ENCODE measurements at regions not wholly inside any gene's neighbourhood (a gene's known extent, or its start where the extent isn't known, plus 50 kb on each side); places are given as distances from the start of the nearest gene placed in this dataset.

DNA sequence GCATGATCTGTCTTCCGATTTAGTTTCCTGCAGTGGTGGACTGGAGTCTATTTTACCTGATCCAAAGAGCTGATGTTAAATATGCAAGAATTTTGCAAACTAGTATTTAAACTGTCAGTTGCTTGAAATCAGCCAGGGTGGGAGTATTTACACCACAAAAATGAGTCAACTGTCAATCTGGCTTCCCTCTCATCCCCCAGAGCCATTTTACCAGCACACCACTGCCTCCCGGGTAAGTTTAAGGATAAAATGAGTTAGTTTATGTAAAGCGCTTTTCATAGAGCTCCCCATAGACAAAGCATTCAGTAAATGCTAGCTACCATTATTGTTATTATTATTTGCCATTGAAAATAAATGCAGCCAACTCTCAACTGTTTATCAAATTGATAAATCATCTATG is 106.3 kb upstream of the FRMD6 start:
- no peaks in the 10 kb centered on the region for H3K27me3 ChIP-seq
- intact Hi-C loops (cut with DNase I) = no loop called here
- no peak overlapping the region for H3K27ac ChIP-seq
- H3K36me3 ChIP-seq = no peaks in the 10 kb centered on the region
- H3K4me1 ChIP-seq = no peaks in the 10 kb centered on the region
- TF ChIP-seq, protein P1, sequence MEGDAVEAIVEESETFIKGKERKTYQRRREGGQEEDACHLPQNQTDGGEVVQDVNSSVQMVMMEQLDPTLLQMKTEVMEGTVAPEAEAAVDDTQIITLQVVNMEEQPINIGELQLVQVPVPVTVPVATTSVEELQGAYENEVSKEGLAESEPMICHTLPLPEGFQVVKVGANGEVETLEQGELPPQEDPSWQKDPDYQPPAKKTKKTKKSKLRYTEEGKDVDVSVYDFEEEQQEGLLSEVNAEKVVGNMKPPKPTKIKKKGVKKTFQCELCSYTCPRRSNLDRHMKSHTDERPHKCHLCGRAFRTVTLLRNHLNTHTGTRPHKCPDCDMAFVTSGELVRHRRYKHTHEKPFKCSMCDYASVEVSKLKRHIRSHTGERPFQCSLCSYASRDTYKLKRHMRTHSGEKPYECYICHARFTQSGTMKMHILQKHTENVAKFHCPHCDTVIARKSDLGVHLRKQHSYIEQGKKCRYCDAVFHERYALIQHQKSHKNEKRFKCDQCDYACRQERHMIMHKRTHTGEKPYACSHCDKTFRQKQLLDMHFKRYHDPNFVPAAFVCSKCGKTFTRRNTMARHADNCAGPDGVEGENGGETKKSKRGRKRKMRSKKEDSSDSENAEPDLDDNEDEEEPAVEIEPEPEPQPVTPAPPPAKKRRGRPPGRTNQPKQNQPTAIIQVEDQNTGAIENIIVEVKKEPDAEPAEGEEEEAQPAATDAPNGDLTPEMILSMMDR (IDR thresholded peaks at IDR 0.05) = no peak
- ATAC-seq = no peak
- no peak for DNase-seq
- no peak overlapping the region for H3K4me3 ChIP-seq
- no peaks in the 10 kb centered on the region for H3K9me3 ChIP-seq

DNA sequence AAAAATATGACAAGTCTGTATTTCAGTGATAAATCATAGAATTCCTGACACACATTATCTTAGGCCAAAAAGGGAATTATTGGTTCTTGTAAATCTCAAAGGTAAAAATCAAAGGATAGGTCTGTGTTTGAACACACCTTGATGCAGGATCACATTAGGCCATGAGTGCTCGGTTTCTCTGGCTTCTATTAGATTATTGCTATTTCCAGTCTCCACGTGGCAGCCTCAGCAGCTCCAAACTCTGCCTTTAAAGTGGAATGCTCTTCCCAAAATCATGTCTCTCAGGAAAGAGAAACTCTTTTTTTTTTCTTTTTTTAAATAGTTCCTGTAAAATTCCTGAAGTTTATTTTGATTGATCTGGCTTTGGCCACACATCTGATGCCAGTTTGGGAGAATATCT is 105.6 kb upstream of the FRMD6 start:
- H3K27me3 ChIP-seq = no peaks in the 10 kb centered on the region
- no peak for ATAC-seq
- H3K4me3 ChIP-seq = no peak overlapping the region
- H3K9me3 ChIP-seq = no peaks in the 10 kb centered on the region
- intact Hi-C loops (cut with DNase I) = no loop called here
- no peak for DNase-seq
- TF ChIP-seq, protein P1 (IDR thresholded peaks at IDR 0.05) = no peak
- no peak overlapping the region for H3K27ac ChIP-seq
- no peaks in the 10 kb centered on the region for H3K36me3 ChIP-seq
- H3K4me1 ChIP-seq = no peaks in the 10 kb centered on the region

DNA sequence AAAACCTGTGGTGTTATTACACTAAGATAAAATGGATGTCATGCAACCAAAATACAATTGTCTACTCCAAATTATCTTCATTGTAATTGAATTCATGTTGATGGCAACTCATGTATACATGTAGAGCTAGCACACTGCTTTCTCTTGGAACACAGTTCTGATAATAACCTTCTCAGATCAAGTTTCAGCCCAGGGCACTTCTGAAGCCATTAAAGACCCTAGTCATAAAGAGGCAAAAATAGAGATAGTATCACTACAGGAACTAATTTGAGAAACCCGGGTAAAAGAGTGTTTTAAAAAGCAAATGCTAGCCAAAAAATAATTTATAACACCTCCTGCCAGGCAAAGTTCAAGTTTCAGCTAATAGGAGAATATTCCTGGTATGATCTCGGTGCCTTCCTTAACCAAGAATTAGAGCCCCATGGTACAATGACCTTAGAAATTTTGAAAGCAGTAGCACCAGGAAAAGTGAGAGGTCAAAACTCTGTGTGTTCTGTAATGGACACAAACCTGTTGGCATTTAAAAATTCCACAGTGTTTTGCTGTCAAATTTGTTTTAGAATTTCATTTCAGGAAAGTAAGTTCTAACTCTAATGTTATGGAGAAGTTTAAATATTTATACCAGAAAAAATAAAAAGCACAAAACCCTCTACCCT is 105.0 kb upstream of the FRMD6 start:
- DNase-seq (no peak), ATAC-seq (no peak)
- Histone ChIP-seq H3K27me3 (no peaks in the 10 kb centered on the region), H3K4me1 (no peaks in the 10 kb centered on the region), H3K9me3 (no peaks in the 10 kb centered on the region), H3K36me3 (no peaks in the 10 kb centered on the region), H3K4me3 (no peak overlapping the region), H3K27ac (no peak overlapping the region)
- TF ChIP-seq, protein P1 (IDR thresholded peaks at IDR 0.05) = no peak
- intact Hi-C loops (cut with DNase I) = no loop called here

DNA sequence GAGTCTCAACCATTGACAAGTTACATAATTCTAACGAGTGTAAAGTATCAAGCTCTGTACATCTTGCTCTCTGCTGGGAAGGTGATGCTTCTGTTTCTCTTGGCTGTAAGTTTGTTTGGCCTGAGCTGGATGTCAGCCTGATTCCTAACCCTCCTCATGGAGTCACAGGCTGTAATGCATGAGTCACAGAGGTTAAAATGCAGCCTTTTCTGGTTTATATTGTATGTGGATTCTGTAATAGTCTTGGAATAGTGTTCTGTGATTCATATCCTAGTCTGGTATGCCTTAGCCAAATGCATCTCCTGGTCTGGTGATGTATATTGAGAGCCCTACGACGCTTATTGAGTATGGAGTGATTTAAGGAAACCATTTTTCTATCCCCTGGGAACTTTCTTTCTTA is 104.5 kb upstream of the FRMD6 start:
- Histone ChIP-seq H3K27ac (no peak overlapping the region), H3K4me1 (no peaks in the 10 kb centered on the region)
- intact Hi-C loops (cut with DNase I) = no loop called here

DNA sequence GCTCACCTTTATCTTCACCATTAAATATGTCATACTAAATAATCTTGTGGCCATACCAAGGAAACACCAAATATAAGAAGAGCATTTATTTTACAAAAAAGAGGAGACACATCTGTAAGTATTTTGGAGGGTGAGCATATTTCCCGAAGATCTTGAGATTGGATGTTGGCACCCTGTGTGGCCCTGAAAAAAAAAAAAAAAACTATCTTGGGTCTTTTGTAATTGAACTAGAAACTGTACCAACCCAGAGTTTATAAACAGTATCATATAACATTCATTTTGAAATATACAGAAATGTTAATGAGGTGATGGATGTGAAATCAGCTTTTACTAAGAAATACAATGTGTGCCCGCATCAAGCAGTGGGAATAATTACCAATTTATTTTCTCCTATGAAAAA is 104.0 kb upstream of the FRMD6 start:
- Histone ChIP-seq H3K27me3 (no peaks in the 10 kb centered on the region), H3K27ac (no peak overlapping the region), H3K9me3 (no peaks in the 10 kb centered on the region), H3K36me3 (no peaks in the 10 kb centered on the region), H3K4me1 (no peaks in the 10 kb centered on the region), H3K4me3 (no peak overlapping the region)
- no peak for DNase-seq
- ATAC-seq = no peak
- TF ChIP-seq, protein P1 (IDR thresholded peaks at IDR 0.05) = no peak
- intact Hi-C loops (cut with DNase I) = no loop called here

More for the DNA sequence above, 104.5 kb upstream of the FRMD6 start:
- DNase-seq = no peak
- no peaks in the 10 kb centered on the region for H3K36me3 ChIP-seq
- no peaks in the 10 kb centered on the region for H3K9me3 ChIP-seq
- no peaks in the 10 kb centered on the region for H3K27me3 ChIP-seq
- no peak for ATAC-seq
- TF ChIP-seq, protein P1 (IDR thresholded peaks at IDR 0.05) = no peak
- H3K4me3 ChIP-seq = no peak overlapping the region

DNA sequence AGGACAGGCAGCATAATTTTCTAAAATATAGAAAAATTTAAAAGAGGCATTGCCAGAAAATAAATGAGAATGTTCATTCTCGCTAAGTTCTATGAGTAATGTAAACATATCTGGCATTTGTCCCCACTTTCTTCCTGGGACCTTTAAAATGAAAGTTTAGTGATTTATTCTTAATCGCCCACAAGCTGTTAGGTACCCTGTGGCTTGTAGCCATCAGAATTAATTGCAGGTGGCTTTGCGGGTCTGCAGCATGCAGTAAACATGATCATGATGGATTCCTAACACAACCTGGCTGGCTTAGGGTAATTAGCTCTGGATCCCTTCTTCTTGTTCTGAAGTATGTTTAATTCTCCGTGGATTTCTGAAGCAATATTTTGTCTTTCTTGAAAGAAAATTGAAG is 103.5 kb upstream of the FRMD6 start:
- no peaks in the 10 kb centered on the region for H3K27me3 ChIP-seq
- TF ChIP-seq, protein P1 (IDR thresholded peaks at IDR 0.05) = no peak
- H3K4me1 ChIP-seq = no peaks in the 10 kb centered on the region
- no peak overlapping the region for H3K4me3 ChIP-seq
- DNase-seq (no peak), ATAC-seq (no peak)
- intact Hi-C loops (cut with DNase I) = no loop called here
- no peaks in the 10 kb centered on the region for H3K9me3 ChIP-seq
- no peak overlapping the region for H3K27ac ChIP-seq
- no peaks in the 10 kb centered on the region for H3K36me3 ChIP-seq
